Fibroblast of villous mesenchyme (primary cell): ENCODE measurements at regions not wholly inside any gene's neighbourhood (a gene's known extent, or its start where the extent isn't known, plus 50 kb on each side); places are given as distances from the start of the nearest gene placed in this dataset.

ENCODE experiments used
- DNase-seq: peaks from one replicate; pipeline ENCODE4 v3.0.0-alpha.2; 2010; ENCODE audit warnings: low read depth
- H3K4me3 ChIP-seq: 2 replicates; pipeline ENCODE4 v1.5.1; 2011; ENCODE audit warnings: low read depth, mild to moderate bottlenecking, low read length
- CTCF ChIP-seq: IDR thresholded peaks from 2 replicates; pipeline ENCODE4 v1.5.1; 2012; ENCODE audit warnings: low read depth, mild to moderate bottlenecking, low read length; ENCODE audit not compliant: insufficient read depth

- no peak for DNase-seq
These were observed 1159.6 kb upstream of the EPHA6 start for GRCh38 chr3:95654570-95655362.

GRCh38 chr3:95655363-95655986 is 1158.9 kb upstream of the EPHA6 start:
- no peak for TF ChIP-seq CTCF
- DNase-seq, result no peak
- no peak overlapping the region for H3K4me3 ChIP-seq

More at GRCh38 chr3:95654570-95655362, 1159.6 kb upstream of the EPHA6 start:
- H3K4me3 ChIP-seq, result no peak overlapping the region
- no peak for TF ChIP-seq CTCF

- DNase-seq, result no peak
- no peak for TF ChIP-seq CTCF
- H3K4me3 ChIP-seq, result no peak overlapping the region
These were observed 1143.6 kb upstream of the EPHA6 start for GRCh38 chr3:95670765-95671164.

- DNase-seq, result no peak
These were observed 1141.2 kb upstream of the EPHA6 start for GRCh38 chr3:95673215-95673614.

GRCh38 chr3:95705786-95706418 is 1108.5 kb upstream of the EPHA6 start:
- peak; percentile 39 for DNase-seq
- H3K4me3 ChIP-seq, result peak overlapping the region; percentile 53

More at GRCh38 chr3:95673215-95673614, 1141.2 kb upstream of the EPHA6 start:
- no peak overlapping the region for H3K4me3 ChIP-seq
- TF ChIP-seq CTCF, result no peak

GRCh38 chr3:95707268-95707667 is 1107.1 kb upstream of the EPHA6 start:
- H3K4me3 ChIP-seq, result no peak overlapping the region
- TF ChIP-seq CTCF, result no peak
- DNase-seq, result no peak

More at GRCh38 chr3:95705786-95706418, 1108.5 kb upstream of the EPHA6 start:
- no peak for TF ChIP-seq CTCF
